Stimulated activated CD4-positive, alpha-beta T cell treated with anti-CD3 and anti-CD28 coated beads, Interleukin-2, amount 100 ng/mL, for 24 hours (primary cell): ENCODE measurements at regions not wholly inside any gene's neighbourhood (a gene's known extent, or its start where the extent isn't known, plus 50 kb on each side); places are given as distances from the start of the nearest gene placed in this dataset.

Experiments
- DNase-seq, 2 donors: peaks; one replicate each; pipeline ENCODE4 v3.0.0-alpha.2; 2020

DNA sequence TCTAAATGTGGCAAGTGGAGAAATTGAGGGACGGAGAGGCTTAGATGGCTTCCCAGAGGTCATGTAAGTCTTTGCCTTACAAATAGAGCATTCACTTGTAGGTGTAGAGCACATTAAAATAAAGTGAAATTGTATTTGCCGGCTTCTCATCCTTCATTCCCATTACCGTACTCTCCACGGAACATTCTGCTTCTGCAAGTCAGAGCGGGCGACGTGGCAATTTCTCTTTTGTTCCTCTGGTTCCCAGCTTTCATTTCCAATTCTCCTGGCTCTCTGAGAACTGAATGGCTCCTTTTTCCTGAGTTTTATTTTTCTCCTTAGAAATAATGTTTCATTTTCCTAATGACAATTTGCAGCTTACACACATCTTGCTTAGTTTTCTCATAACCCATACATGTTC lies 51.3 kb upstream of the PFKP start:
- no peak for DNase-seq

DNA sequence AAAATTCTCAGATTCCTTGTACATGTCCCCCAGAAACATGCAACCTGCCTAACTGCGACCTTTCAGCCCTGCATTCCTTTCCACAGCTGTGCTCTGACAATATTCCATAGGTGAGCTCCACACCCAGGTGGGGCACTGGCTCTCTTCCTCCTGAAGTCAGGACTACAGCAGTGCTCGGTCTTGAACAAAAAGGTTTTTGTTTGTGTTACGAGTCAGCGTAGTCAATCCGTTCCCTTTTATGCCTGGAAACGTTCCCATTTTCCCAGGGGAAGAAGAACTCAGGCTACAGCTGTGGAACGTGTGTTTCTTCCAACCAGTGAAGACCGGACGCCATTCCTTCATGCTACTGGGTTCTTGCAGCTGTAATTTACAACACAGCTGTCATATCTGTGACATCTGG lies 52.4 kb upstream of the PFKP start:
- DNase-seq, result no peak

DNA sequence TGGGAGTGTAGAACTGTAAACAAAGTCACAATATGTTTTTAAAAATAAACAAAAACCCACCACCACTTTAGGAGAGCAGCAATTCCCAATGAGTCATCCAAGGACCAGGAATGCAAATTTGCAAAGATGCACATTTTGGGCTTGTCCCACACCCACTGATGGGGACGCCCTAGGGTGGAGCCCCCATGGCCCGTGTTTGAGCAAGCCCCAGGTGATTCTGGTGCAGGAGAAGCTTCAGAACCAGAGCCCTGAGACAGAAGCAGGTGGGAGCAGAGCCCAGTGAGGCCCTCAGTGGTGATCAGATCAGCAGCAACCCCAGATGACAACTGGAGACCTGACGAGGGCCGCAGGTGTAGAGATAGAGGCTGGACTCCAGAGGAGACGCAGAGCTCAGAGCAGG lies 55.1 kb upstream of the PFKP start:
- no peak for DNase-seq

GRCh38 chr10:3010816-3011460 lies 56.4 kb upstream of the PFKP start:
- no peak for DNase-seq

- DNase-seq, result no peak
Observed at GRCh38 chr10:3010334-3010733, 57.0 kb upstream of the PFKP start.

DNA sequence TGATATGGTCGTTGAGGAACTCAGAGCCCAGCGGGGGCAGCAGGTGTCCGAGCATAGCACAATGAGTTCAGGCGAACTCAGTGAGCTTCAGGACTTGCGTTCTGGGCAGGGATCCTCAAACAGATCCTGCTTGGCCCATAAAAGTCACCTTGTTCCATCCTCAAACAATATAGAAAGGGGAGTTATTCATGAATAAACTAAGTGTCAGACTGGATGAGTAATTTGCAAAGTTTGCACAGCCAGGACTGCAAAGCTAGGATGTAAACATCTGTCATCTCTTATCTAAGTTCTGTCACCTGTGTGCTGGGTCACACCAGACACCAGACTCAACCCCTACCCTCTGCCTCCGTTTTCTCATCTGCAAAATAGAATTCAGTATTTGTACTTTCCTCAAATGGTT lies 58.0 kb upstream of the PFKP start:
- DNase-seq, result no peak

- no peak for DNase-seq
Observed at GRCh38 chr10:3008518-3009195, 58.7 kb upstream of the PFKP start.

DNA sequence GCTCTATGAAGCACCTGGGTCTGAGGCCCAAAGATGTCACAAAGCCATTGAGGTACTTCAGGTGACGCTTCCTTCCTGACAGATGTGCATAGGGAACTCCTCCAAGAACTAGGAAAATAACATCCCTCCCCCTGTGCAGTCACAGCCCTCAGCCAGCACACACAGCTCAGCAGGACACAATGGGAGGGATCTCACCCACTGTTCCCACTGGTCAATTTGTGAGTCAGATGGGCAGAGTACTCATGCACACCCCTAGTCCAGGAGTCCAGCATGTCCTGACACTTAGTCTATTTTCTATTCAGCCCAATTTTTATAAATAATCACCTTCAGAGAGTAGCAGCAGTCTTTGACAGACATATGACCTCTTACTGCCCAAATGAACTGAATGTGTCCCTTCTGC lies 60.7 kb upstream of the PFKP start:
- DNase-seq, result no peak

DNA sequence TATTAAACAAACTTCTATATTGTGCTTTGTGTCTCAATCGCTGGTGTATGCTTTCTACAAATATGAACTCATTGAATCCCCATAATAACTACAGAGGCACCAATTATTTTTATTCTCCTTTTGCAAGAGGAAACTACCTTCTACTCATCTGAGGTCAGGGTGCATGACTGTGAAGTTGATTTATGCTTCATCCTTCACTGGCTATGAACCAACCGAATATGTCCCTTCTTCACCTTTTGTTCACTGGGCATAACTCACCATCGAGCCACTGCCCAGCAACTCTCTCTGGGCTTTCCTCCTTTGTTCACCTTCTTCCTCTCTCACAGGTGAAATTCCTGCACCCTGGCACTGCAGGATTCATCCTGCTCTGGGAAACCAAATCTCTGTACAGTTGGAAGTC lies 61.3 kb upstream of the PFKP start:
- no peak for DNase-seq

DNA sequence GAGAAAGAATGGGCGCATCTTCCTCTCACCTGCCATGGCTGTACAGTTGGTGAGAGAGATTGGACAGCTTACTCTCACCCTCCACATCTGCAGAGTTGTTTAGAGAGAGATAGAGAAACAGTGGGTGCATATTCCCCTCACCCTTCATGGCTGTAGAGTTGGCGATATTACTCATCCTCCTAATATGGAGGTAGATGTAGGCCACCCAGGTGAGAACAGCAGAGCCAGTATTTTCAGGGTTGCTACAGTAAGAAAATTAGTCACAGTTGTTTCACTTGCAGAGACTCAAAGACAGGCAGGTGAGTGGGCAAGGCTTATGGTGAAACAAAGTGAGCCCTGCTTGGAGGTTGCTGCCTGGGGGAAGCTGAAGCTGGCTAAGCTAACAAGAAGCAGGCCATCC lies 65.0 kb upstream of the PFKP start:
- DNase-seq, result peak in 1 of 2 donors; percentile 7

DNA sequence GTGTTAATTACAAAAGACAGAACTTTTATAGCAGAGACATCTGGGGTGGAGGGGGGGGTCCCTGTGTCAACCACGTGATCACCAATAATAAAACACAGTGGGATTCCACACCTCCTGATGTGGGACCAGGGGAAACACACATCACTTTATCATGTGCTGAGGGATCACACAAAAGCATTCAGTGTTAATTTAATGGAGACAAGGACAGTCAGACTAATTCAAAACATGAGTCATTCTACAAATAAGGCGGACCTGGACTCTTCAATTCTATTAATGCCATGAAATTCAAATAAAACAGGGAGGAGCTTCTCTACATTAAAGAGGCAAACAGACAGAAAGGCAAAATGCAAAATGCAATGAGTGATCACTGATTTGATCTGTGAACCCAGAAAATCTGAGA lies 67.3 kb upstream of the PFKP start:
- no peak for DNase-seq

DNA sequence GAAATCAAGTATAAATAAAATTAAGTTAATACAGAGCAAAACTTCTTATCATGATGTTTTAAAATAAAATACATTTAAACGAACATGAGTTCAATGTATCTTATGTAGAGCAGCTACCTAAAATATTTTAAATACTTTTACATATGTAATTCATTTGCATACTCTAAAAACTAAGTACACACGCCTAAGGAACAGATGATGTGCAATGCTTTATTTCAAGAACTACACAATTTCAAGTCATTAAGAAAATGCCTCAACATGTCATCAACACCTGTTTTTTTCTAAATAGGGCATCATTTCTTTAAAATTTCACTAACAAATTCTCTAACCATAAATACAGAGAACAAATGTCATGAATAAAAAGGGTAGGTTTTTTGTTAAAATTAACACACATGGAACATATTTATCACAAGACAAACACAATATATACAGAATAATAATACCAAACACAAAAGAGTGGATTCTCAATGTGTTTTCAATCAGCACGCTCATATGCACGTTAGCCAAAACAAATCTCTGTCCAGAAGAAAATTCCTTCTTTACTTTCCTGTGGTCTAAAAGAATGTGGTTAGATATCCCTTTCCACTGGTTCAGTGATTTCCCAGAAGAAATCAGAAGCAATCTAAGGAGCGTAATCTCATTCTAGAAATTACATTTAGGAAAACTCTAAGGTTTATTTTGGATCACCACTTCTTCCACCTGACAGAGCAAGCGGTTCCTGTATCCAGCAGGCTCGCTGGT lies 73.0 kb upstream of the PFKP start:
- no peak for DNase-seq

- no peak for DNase-seq
Observed at GRCh38 chr10:2993636-2994035, 73.7 kb upstream of the PFKP start.

- DNase-seq, result no peak
Observed at GRCh38 chr10:2992401-2993198, 74.7 kb upstream of the PFKP start.

- DNase-seq, result no peak
Observed at GRCh38 chr10:2990764-2991163, 76.6 kb upstream of the PFKP start.

DNA sequence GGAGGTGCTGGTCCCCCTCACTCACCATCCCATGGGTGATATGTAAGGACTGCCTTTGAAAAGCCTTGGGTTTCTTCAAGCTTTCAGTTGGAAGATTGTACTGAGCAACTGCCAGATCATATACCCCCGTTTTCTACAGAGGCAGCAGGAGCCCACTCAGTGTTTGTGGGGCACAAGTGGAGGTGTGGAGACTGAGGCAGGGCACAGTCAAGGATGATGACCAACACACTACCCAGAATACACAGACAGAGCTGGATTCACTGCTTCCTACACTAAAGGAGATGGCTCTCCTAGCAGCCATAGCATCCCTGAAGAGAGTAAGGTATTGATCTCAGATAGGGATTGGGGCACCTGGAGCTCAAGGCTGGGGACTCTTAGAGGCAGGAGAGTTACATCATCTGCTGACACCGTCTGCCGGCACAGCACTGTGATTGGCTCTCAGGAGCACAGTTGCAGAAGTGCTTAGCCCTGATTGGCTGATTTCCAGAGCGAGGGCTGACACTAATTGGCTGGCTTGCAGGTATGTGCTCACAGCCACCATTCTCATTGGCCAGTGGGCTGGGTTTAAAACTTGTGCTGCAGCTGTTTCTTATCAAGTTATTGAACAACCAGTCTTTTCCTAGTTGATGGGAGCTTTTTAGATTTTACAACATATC lies 77.9 kb upstream of the PFKP start:
- DNase-seq, result no peak

GRCh38 chr10:2987185-2987768 lies 80.1 kb upstream of the PFKP start:
- no peak for DNase-seq

- DNase-seq, result no peak
Observed at GRCh38 chr10:2986391-2986801, 81.0 kb upstream of the PFKP start.

GRCh38 chr10:2985729-2986232 lies 81.6 kb upstream of the PFKP start:
- DNase-seq, result no peak

DNA sequence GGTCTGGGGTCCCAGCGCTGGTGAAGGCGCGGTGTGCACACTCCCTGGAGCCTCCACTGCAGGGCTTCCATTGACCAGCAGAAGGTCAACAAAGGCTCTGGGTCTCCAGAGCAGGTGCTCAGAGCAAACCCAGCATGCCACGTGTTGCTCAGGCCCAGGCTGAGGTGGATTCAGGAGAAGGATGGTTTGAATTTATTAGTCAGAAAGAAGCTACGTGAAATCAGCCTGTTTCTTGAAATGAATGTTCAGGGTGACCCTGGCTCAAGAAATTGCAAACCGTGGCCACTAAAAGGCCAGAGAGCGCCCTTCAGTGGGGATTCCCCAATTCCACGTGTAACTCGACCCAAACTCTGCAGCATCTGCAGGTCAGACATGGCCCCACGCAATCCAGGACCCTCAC lies 82.7 kb upstream of the PFKP start:
- no peak for DNase-seq

GRCh38 chr10:2982146-2982545 lies 85.2 kb upstream of the PFKP start:
- no peak for DNase-seq

DNA sequence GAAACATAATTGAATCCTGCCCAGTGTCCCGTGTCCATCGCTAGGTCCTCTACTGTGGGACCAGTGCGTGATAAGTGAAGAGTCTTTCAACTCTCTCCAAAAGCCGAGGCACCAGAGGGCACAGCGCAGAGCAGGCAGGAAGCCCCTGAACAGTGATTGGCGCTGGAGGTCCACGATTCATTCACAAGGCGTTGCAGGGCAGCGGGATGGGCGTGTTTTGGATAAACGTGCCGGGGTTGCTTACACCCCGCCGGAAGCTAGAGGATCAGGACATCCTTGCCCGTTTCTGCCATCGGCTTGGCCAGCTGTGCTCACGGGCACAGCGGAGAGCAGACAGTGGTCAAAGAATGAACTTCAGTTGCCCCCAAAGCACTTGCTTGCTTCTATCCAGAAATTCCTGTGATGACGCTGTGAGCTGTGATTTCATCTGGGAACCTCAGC lies 86.0 kb upstream of the PFKP start:
- no peak for DNase-seq
